Gastroesophageal sphincter (tissue), 4 donors: ENCODE measurements at regions not wholly inside any gene's neighbourhood (a gene's known extent, or its start where the extent isn't known, plus 50 kb on each side); places are given as distances from the start of the nearest gene placed in this dataset.

Source experiments
- ATAC-seq: fragments of 150-250 bp; one replicate; pipeline ENCODE4 v1.9.1; 2016; ENCODE audit warnings: mild to moderate bottlenecking, moderate library complexity
- H3K27ac ChIP-seq, 4 donors: fragments of 200-600 bp; sonication (generic) in 3 of 4; 1 replicate in 3 of 4; 2 replicates in 1 of 4; pipeline ENCODE4 v1.5.1; 2016 to 2019
- H3K27me3 ChIP-seq: fragments of 200-600 bp; sonication (generic); one replicate; pipeline ENCODE4 v1.5.1; 2019
- H3K36me3 ChIP-seq, 2 donors: fragments of 200-600 bp; sonication (generic); one replicate each; pipeline ENCODE4 v1.5.1; 2019; ENCODE audit warnings: control low read depth in 1 of 2
- H3K4me1 ChIP-seq, 3 donors: fragments of 200-600 bp; sonication (generic); 1 replicate in 2 of 3; 2 replicates in 1 of 3; pipeline ENCODE4 v1.5.1; 2016 to 2019; ENCODE audit warnings: control low read depth in 2 of 3
- H3K4me3 ChIP-seq, 2 donors: fragments of 200-600 bp; sonication (generic); one replicate each; pipeline ENCODE4 v1.5.1; 2019; ENCODE audit warnings: mild to moderate bottlenecking in 1 of 2, moderate library complexity in 1 of 2
- H3K9me3 ChIP-seq, 3 donors: fragments of 200-600 bp; sonication (generic); one replicate each; pipeline ENCODE4 v1.5.1; 2017 to 2019; ENCODE audit warnings: control low read depth in 2 of 3
- EP300 ChIP-seq: sonication (generic); formaldehyde crosslinking; IDR thresholded peaks from one replicate; pipeline ENCODE4 v1.6.1; 2017; ENCODE audit warnings: antibody characterized with exemption, mild to moderate bottlenecking
- POLR2A ChIP-seq, 2 donors: fragments of 450-650 bp; IDR thresholded peaks; one replicate each; pipeline ENCODE4 v1.6.1; 2017; ENCODE audit warnings: antibody characterized with exemption in 2 of 2, mild to moderate bottlenecking in 2 of 2, moderate library complexity in 1 of 2
- POLR2AphosphoS5 ChIP-seq: sonication (generic); formaldehyde crosslinking; IDR thresholded peaks from one replicate; pipeline ENCODE4 v1.6.1; 2017; ENCODE audit warnings: antibody characterized with exemption
- WGBS, 2 donors: methylation state at CpG; one replicate each; pipeline ENCODE4 v1.1.5; 2018; ENCODE audit warnings: low coverage in 1 of 2; 5-methylcytosine and 5-hydroxymethylcytosine counted together
- TF ChIP-seq, protein P1 (sequence below), 4 experiments: fragments of 200-600 bp in 2 of 4; fragments of 450-650 bp in 2 of 4; sonication (generic) in 1 of 4; IDR thresholded peaks; one replicate each; pipeline ENCODE4 v1.5.1; 2017 to 2019; ENCODE audit warnings: antibody characterized with exemption in 4 of 4, mild to moderate bottlenecking in 2 of 4, moderate library complexity in 2 of 4

DNA sequence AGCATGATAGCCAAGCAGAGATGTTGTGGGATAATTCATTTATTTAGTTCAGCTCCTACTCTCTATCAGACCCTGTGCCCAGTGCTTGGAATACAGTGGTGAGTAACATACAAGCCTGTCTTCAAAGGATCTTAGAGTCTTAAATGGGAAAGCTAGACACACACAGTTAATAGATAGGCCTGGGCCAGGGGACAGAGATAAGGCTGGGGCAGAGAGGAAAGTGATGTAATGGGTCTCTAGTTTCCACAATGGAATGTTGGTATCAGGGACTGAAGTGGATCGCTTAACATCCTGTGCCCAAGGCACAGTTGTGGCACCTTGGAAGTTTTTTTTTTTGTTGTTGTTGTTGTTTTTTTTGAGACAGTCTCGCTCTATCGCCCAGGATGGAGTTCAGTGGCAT, 79.9 kb upstream of the POLG start:
- WGBS, 2 donors, result 89 to 94% methylated on average over 3 of the region's 3 CpGs
- Histone ChIP-seq H3K9me3 (no peaks in the 10 kb centered on the region), H3K27me3 (peaks cover 100% of the 10 kb centered on the region), H3K36me3 (no peaks in the 10 kb centered on the region), H3K4me1 (peaks cover 0 to 21% (median 7%) of the 10 kb centered on the region in 3 donors), H3K4me3 (no peak overlapping the region), H3K27ac (no peak overlapping the region)
- ATAC-seq, result no peak
- TF ChIP-seq EP300 (no peak), POLR2A (IDR thresholded peaks at IDR 0.05) (no peak), POLR2AphosphoS5 (no peak)
- TF ChIP-seq, protein P1, sequence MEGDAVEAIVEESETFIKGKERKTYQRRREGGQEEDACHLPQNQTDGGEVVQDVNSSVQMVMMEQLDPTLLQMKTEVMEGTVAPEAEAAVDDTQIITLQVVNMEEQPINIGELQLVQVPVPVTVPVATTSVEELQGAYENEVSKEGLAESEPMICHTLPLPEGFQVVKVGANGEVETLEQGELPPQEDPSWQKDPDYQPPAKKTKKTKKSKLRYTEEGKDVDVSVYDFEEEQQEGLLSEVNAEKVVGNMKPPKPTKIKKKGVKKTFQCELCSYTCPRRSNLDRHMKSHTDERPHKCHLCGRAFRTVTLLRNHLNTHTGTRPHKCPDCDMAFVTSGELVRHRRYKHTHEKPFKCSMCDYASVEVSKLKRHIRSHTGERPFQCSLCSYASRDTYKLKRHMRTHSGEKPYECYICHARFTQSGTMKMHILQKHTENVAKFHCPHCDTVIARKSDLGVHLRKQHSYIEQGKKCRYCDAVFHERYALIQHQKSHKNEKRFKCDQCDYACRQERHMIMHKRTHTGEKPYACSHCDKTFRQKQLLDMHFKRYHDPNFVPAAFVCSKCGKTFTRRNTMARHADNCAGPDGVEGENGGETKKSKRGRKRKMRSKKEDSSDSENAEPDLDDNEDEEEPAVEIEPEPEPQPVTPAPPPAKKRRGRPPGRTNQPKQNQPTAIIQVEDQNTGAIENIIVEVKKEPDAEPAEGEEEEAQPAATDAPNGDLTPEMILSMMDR (IDR thresholded peaks at IDR 0.05), result no peak

DNA sequence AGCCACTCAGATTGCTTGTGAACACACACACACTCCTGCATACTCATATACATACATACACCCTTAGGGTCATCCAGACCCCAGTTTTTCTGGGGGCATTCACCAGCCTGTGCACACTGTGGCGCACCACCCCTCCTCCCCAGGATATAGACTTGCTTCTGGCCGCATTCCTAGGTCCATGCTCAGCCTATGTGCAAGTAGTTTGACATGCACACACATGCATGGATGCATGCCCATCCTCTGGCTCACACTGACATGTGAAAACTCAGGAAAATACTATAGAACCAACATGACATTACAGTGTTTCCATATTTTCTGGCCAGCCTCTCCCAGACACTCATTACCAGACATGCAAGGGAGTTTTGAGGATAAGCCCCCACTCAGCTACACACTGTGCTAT, 79.3 kb upstream of the POLG start:
- no peak for ATAC-seq
- Histone ChIP-seq H3K9me3 (no peaks in the 10 kb centered on the region), H3K36me3 (no peaks in the 10 kb centered on the region), H3K27ac (no peak overlapping the region), H3K4me3 (no peak overlapping the region), H3K27me3 (peaks cover 100% of the 10 kb centered on the region), H3K4me1 (peaks cover 0 to 28% (median 12%) of the 10 kb centered on the region in 3 donors)
- WGBS, 2 donors, result 60 to 67% methylated on average over 1 of the region's 2 CpGs
- no peak for TF ChIP-seq POLR2AphosphoS5
- TF ChIP-seq, protein P1 (IDR thresholded peaks at IDR 0.05), result no peak
- TF ChIP-seq POLR2A (IDR thresholded peaks at IDR 0.05), result no peak
- no peak for TF ChIP-seq EP300

DNA sequence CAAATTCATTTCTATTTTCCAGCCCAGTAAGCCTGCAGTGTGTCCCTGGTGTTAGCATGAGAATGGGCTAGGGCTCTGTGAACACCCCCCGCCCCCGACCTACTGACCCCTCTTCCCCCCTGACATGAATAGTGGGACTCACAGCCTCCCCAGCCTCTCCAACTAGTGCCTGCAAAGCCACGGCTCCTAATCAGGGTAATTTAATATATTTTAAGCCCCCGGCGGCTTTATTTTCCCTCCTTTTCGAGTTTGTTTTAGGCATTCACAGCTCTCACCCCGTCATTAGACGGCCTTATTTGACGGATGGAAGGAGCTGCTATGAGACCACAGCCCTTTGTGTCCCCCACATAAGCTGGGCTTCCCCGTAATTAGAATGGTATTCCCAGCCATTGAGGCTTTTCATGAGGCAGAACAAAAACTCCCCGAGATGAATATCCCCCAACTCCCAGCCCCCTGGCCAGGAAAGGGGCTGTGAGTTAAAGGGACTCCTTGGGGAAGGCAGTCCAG, 78.3 kb upstream of the POLG start:
- peaks cover 0 to 37% (median 18%) of the 10 kb centered on the region in 3 donors for H3K4me1 ChIP-seq
- H3K4me3 ChIP-seq, result no peak overlapping the region
- no peak for ATAC-seq
- H3K36me3 ChIP-seq, result no peaks in the 10 kb centered on the region
- peaks cover 100% of the 10 kb centered on the region for H3K27me3 ChIP-seq
- 0 to 15% methylated on average over 4 to 6 of the region's 11 CpGs for WGBS, 2 donors
- TF ChIP-seq POLR2AphosphoS5, result no peak
- no peak for TF ChIP-seq POLR2A (IDR thresholded peaks at IDR 0.05)
- TF ChIP-seq, protein P1 (IDR thresholded peaks at IDR 0.05), result no peak
- no peak for TF ChIP-seq EP300
- no peaks in the 10 kb centered on the region for H3K9me3 ChIP-seq
- no peak overlapping the region for H3K27ac ChIP-seq

DNA sequence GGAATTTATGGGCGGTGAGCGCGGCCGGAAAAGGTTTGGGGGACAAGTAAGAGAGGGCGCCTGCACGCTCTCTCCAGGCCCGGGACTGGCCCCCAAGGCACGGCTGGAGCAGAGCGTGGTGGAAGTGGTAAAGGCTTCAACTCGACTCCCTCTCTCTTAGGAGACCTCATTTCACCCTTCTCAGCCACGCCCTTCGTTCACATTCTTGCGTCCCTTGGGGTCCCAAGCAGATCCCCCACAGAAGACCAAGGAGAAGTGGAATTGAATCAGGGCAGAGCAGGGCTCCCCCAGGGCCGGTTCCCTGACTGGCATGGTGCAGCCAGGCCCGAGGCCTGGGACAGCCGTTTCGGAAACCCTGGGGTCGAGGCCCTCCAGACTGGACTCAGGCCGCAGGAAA, 75.4 kb upstream of the POLG start:
- Histone ChIP-seq H3K9me3 (no peaks in the 10 kb centered on the region), H3K27me3 (peaks cover 100% of the 10 kb centered on the region), H3K4me1 (peaks cover 0 to 53% (median 30%) of the 10 kb centered on the region in 3 donors), H3K36me3 (no peaks in the 10 kb centered on the region), H3K27ac (no peak overlapping the region), H3K4me3 (no peak overlapping the region)
- no peak for ATAC-seq
- 0 to 15% methylated on average over 2 to 10 of the region's 19 CpGs for WGBS, 2 donors
- TF ChIP-seq, protein P1 (IDR thresholded peaks at IDR 0.05), result no peak

DNA sequence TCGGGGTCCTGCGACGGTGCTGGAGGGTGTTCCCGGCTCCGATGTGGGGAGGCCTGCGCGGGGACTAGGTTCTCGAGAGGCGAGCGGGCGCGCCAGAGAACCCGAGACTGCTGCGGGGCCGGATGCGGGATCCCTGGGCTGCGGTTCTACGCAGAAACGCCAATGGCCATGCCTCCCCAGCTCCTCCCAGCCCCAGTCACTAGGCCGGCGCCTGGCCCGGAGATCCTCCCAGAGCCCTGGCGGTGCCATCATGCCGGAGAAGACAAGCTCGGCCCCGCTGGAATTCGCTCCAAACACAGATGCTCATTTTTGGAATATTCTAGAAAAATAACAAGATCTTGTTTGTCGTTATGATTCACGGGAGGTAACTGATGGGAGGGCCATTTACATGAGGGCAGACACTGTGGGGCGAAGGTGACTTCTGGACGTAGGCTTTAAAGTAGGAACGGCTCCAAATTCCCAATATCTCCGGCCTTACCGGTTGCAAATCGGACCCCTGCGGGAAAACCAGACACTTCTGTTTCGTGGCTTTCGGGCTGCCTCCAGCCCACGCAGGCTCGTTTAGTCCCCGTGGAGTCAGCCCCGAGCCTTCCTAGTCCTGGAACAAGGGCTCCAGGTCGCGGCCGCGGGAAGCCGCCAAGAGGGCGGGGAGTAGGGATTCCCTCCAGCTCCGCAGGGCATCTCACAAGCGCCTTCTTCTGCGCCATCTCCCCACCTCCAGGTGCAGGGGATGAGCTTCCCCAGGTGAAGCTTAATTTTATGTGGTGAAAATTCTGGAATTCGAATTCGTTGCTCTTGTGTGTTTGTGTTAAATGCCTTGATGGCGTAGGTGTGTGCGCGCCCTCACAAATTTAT, 74.8 kb upstream of the POLG start:
- no peaks in the 10 kb centered on the region for H3K9me3 ChIP-seq
- H3K4me3 ChIP-seq, result peak overlapping the region in 1 of 2 donors; percentile 32
- peak overlapping the region in 1 of 4 donors; percentile 13 for H3K27ac ChIP-seq
- peaks cover 0 to 53% (median 30%) of the 10 kb centered on the region in 3 donors for H3K4me1 ChIP-seq
- H3K36me3 ChIP-seq, result no peaks in the 10 kb centered on the region
- 8 to 38% methylated on average over 9 to 14 of the region's 56 CpGs for WGBS, 2 donors
- TF ChIP-seq EP300 (no peak), POLR2AphosphoS5 (no peak), POLR2A (IDR thresholded peaks at IDR 0.05) (no peak)
- TF ChIP-seq, protein P1 (IDR thresholded peaks at IDR 0.05), result no peak
- peaks cover 100% of the 10 kb centered on the region for H3K27me3 ChIP-seq
- ATAC-seq, result no peak
